HCT116 (cell line): ENCODE measurements at regions not wholly inside any gene's neighbourhood (a gene's known extent, or its start where the extent isn't known, plus 50 kb on each side); places are given as distances from the start of the nearest gene placed in this dataset.

Source experiments
- CEBPB ChIP-seq: IDR thresholded peaks from 2 replicates; pipeline ENCODE4 v1.6.1; 2012; ENCODE audit warnings: low read depth
- RAD21 ChIP-seq: IDR thresholded peaks from 2 replicates; pipeline ENCODE4 v1.6.1; 2012; ENCODE audit warnings: low read depth, mild to moderate bottlenecking
- TCF7L2 ChIP-seq: IDR thresholded peaks from 2 replicates; pipeline ENCODE4 v1.7.0; 2011; ENCODE audit warnings: borderline replicate concordance, inconsistent platforms; ENCODE audit not compliant: insufficient read depth, insufficient read length; ENCODE audit errors: extremely low read depth
- TF ChIP-seq, protein P1 (sequence below), 3 experiments: fragments of 200-600 bp in 1 of 3; sonication (generic) in 1 of 3; IDR thresholded peaks in 2 of 3; conservative IDR thresholded peaks in 1 of 3; 2 replicates each; pipeline ENCODE4 v1.5.1; 2012 to 2017; ENCODE audit warnings: low read depth in 2 of 3, low read length in 2 of 3, antibody characterized with exemption in 1 of 3, borderline replicate concordance in 1 of 3, control low read depth in 1 of 3, mild to moderate bottlenecking in 1 of 3, mixed read lengths in 1 of 3, mixed run types in 1 of 3, moderate library complexity in 1 of 3; ENCODE audit not compliant: insufficient read depth in 1 of 3

DNA sequence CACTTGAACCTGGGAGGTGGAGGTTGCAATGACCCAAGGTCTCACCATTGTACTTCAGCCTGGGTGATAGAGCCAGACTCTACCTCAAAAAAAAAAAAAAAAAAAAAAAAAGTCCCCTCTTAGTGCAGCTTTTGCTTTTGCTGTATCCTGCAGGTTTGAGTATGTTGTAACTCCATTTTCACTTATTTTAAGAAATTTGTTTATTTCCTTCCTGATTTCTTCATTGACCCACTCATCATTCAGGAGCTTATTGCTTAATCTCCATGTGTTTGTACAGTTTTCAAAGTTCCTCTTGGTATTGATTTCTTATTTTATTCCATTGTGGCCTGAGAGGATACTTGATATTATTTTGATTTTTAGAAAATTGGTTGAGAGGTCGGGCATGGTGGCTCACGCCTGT is 50.9 kb upstream of the AK4 start:
- TF ChIP-seq, protein P1, sequence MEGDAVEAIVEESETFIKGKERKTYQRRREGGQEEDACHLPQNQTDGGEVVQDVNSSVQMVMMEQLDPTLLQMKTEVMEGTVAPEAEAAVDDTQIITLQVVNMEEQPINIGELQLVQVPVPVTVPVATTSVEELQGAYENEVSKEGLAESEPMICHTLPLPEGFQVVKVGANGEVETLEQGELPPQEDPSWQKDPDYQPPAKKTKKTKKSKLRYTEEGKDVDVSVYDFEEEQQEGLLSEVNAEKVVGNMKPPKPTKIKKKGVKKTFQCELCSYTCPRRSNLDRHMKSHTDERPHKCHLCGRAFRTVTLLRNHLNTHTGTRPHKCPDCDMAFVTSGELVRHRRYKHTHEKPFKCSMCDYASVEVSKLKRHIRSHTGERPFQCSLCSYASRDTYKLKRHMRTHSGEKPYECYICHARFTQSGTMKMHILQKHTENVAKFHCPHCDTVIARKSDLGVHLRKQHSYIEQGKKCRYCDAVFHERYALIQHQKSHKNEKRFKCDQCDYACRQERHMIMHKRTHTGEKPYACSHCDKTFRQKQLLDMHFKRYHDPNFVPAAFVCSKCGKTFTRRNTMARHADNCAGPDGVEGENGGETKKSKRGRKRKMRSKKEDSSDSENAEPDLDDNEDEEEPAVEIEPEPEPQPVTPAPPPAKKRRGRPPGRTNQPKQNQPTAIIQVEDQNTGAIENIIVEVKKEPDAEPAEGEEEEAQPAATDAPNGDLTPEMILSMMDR (IDR thresholded peaks at IDR 0.05 in 2 of 3, conservative IDR thresholded peaks at IDR 0.05 in 1 of 3; ENCODE audit: borderline replicate concordance in 1 of 3, insufficient read depth in 1 of 3, low read depth in 2 of 3, low read length in 2 of 3) = no peak
- no peak for TF ChIP-seq RAD21
- TF ChIP-seq CEBPB = no peak
- no peak for TF ChIP-seq TCF7L2
